SU-DHL-6 (cell line): ENCODE measurements at regions not wholly inside any gene's neighbourhood (a gene's known extent, or its start where the extent isn't known, plus 50 kb on each side); places are given as distances from the start of the nearest gene placed in this dataset.

Experiments
- H2AFZ ChIP-seq: fragments of 200-600 bp; sonication (generic); 2 replicates; pipeline ENCODE4 v1.6.1; 2014; ENCODE audit warnings: low read depth, mild to moderate bottlenecking, moderate library complexity, mixed read lengths, antibody characterized with exemption, low read length; ENCODE audit not compliant: severe bottlenecking
- H3F3A ChIP-seq: fragments of 200-600 bp; shearing (Covaris generic); 2 replicates; pipeline ENCODE4 v1.6.0; 2016; ENCODE audit warnings: antibody characterized with exemption, mild to moderate bottlenecking; ENCODE audit not compliant: insufficient read depth
- H3K27ac ChIP-seq: fragments of 200-600 bp; sonication (generic); 2 replicates; pipeline ENCODE4 v1.5.1; 2016; ENCODE audit warnings: low read depth, mild to moderate bottlenecking, low read length, moderate library complexity, mixed read lengths
- H3K27me3 ChIP-seq: fragments of 200-600 bp; sonication (generic), shearing (Covaris generic); 2 replicates; pipeline ENCODE4 v1.6.0; 2014; ENCODE audit warnings: mild to moderate bottlenecking, low read length
- H3K36me3 ChIP-seq: fragments of 200-600 bp; sonication (generic); 2 replicates; pipeline ENCODE4 v1.6.1; 2014; ENCODE audit warnings: mild to moderate bottlenecking, low read length, mixed read lengths
- H3K4me2 ChIP-seq: fragments of 300-600, 200-600 bp; shearing (Covaris generic), sonication (generic); 2 replicates; pipeline ENCODE4 v1.6.0; 2014; ENCODE audit warnings: low read length, low read depth, mild to moderate bottlenecking; ENCODE audit not compliant: poor library complexity, severe bottlenecking
- H3K4me3 ChIP-seq: fragments of 200-600 bp; sonication (generic); 2 replicates; pipeline ENCODE4 v1.5.1; 2014; ENCODE audit warnings: antibody characterized with exemption, low read length, mild to moderate bottlenecking, mixed read lengths; ENCODE audit not compliant: insufficient read depth, poor library complexity, severe bottlenecking
- H3K79me2 ChIP-seq: fragments of 200-600 bp; sonication (generic); 2 replicates; pipeline ENCODE4 v1.6.1; 2014; ENCODE audit warnings: mild to moderate bottlenecking, low read length, moderate library complexity; ENCODE audit not compliant: insufficient read depth
- H3K9ac ChIP-seq: fragments of 200-600 bp; sonication (generic); 2 replicates; pipeline ENCODE4 v1.7.0; 2014; ENCODE audit warnings: mild to moderate bottlenecking, low read length
- H3K9me2 ChIP-seq: fragments of 200-600 bp; sonication (generic); replicated peaks from 2 replicates; pipeline ENCODE4 v1.6.1; 2014; ENCODE audit warnings: low read length; ENCODE audit not compliant: insufficient read depth
- H3K9me3 ChIP-seq: fragments of 200-600 bp; sonication (generic); 2 replicates; pipeline ENCODE4 v1.6.1; 2014; ENCODE audit warnings: low read length, mixed read lengths; ENCODE audit not compliant: insufficient read depth
- H4K20me1 ChIP-seq: fragments of 200-600 bp; sonication (generic); 2 replicates; pipeline ENCODE4 v1.6.1; 2014; ENCODE audit warnings: low read depth, mild to moderate bottlenecking, antibody characterized with exemption, low read length, moderate library complexity, mixed read lengths
- EZH2phosphoT487 ChIP-seq: fragments of 200-600 bp; sonication (generic), shearing (Covaris generic); conservative IDR thresholded peaks from 2 replicates; pipeline ENCODE4 v1.6.1; 2018; ENCODE audit warnings: mild to moderate bottlenecking, antibody characterized with exemption, low read length, moderate library complexity, mixed read lengths
- TF ChIP-seq, protein P1 (sequence below): fragments of 200-600 bp; sonication (generic); IDR thresholded peaks from one replicate; pipeline ENCODE4 v1.5.1; 2017; ENCODE audit warnings: antibody characterized with exemption, mild to moderate bottlenecking, low read length, moderate library complexity; ENCODE audit not compliant: insufficient read depth, poor library complexity, severe bottlenecking

DNA sequence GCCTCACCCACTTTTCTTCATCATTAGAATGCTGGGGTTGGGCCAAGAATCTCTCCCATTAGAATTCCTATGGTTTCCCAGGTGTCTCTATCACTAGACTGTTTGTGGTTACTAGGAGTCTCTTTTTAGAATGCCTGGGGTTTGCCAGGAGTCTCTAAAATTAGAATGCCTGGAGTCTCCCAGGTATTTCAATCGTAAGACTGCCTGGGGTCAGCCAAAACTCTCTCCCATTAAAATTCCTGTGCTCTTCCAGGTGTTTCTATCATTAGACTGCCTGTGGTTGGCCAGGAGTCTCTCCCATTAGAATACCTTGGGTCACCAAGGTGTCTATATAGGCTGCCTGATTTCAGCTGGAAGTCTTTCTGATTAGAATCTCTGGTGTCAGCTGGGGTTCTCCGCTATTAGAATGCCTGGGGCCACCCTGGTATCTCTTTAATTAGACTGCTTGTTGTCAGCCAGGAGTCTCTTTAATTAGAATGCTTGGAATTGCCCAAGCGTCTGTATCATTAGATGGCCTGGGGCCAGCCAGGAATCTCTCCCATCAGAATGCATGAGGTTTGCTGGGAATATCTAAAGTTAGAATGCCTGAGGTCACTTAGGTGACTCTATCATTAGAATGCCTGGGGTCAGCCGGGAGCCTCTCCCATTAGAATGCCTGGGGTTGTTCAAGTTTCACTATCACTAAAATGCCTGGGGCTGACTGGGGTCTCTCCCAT, 1479.2 kb downstream of the UQCRFS1 start:
- H2AFZ ChIP-seq = no peak overlapping the region
- peaks cover 28% of the 10 kb centered on the region; the same call in 1 of the 2 replicates for H3K9me3 ChIP-seq
- peaks cover 36% of the 10 kb centered on the region for H3K36me3 ChIP-seq
- no peak overlapping the region for H3K9ac ChIP-seq
- H3K27me3 ChIP-seq = no peaks in the 10 kb centered on the region
- no peak for TF ChIP-seq EZH2phosphoT487
- TF ChIP-seq, protein P1, sequence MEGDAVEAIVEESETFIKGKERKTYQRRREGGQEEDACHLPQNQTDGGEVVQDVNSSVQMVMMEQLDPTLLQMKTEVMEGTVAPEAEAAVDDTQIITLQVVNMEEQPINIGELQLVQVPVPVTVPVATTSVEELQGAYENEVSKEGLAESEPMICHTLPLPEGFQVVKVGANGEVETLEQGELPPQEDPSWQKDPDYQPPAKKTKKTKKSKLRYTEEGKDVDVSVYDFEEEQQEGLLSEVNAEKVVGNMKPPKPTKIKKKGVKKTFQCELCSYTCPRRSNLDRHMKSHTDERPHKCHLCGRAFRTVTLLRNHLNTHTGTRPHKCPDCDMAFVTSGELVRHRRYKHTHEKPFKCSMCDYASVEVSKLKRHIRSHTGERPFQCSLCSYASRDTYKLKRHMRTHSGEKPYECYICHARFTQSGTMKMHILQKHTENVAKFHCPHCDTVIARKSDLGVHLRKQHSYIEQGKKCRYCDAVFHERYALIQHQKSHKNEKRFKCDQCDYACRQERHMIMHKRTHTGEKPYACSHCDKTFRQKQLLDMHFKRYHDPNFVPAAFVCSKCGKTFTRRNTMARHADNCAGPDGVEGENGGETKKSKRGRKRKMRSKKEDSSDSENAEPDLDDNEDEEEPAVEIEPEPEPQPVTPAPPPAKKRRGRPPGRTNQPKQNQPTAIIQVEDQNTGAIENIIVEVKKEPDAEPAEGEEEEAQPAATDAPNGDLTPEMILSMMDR = no peak
- no peaks in the 10 kb centered on the region for H3K9me2 ChIP-seq
- H3K79me2 ChIP-seq = no peaks in the 10 kb centered on the region
- H3K4me2 ChIP-seq = no peak overlapping the region
- H4K20me1 ChIP-seq = no peaks in the 10 kb centered on the region
- no peaks in the 10 kb centered on the region for H3F3A ChIP-seq
- H3K4me3 ChIP-seq = no peak overlapping the region
- no peak overlapping the region for H3K27ac ChIP-seq

DNA sequence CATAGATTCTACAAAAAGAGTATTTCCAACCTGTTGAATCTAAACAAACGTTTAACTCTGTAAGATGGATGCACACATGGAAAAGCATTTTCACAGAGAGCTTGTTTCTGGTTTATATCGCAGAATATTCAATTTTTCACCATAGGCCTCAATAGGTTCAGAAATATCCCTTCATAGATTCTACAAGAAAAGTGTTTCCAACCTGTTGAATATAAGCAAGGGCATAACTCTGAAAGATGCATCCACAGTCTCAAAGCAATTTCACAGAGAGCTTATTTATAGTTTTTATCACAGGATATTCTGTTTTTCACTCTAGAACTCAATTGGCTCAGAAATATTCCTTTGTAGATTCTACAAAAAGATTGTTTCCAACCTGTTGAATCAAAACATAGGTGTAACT, 1483.6 kb downstream of the UQCRFS1 start:
- Histone ChIP-seq H3K9me3 (peaks cover 64% of the 10 kb centered on the region; the same call in 1 of the 2 replicates), H2AFZ (no peak overlapping the region), H3F3A (no peaks in the 10 kb centered on the region), H4K20me1 (no peaks in the 10 kb centered on the region), H3K36me3 (peaks cover 50% of the 10 kb centered on the region), H3K79me2 (no peaks in the 10 kb centered on the region), H3K4me3 (no peak overlapping the region), H3K27ac (no peak overlapping the region), H3K4me2 (no peak overlapping the region), H3K27me3 (no peaks in the 10 kb centered on the region), H3K9me2 (no peaks in the 10 kb centered on the region), H3K9ac (no peak overlapping the region)
- TF ChIP-seq EZH2phosphoT487 = no peak
- TF ChIP-seq, protein P1 = no peak

DNA sequence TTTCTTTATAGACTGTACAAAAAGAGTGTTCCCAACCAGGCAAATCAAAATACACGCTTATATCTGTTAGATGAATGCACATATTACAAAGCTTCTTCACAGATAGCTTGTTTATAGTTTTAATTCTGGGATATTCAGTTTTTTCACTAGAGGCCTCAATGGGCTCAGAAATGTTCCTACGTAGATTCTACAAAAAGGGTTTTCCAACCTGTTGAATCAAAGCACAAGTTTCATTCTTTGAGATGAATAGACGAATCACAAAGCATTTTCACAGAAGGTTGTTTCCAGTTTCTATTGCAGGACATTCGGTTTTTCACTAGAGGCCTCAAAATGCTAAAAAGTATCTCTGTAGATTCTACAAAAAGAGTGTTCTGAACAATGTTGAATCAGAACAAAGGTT, 1490.3 kb downstream of the UQCRFS1 start:
- no peaks in the 10 kb centered on the region for H3F3A ChIP-seq
- no peaks in the 10 kb centered on the region for H3K79me2 ChIP-seq
- no peaks in the 10 kb centered on the region for H3K9me2 ChIP-seq
- H3K27me3 ChIP-seq = no peaks in the 10 kb centered on the region
- no peak overlapping the region for H3K4me2 ChIP-seq
- H3K9me3 ChIP-seq = peaks cover 28% of the 10 kb centered on the region; the same call in 1 of the 2 replicates
- no peak for TF ChIP-seq EZH2phosphoT487
- TF ChIP-seq, protein P1 = no peak
- no peak overlapping the region for H3K4me3 ChIP-seq
- H4K20me1 ChIP-seq = no peaks in the 10 kb centered on the region
- H3K36me3 ChIP-seq = peaks cover 4% of the 10 kb centered on the region
- no peak overlapping the region for H3K9ac ChIP-seq
- H2AFZ ChIP-seq = no peak overlapping the region
- H3K27ac ChIP-seq = no peak overlapping the region
